Endothelial cell of umbilical vein (primary cell): ENCODE measurements at regions not wholly inside any gene's neighbourhood (a gene's known extent, or its start where the extent isn't known, plus 50 kb on each side); places are given as distances from the start of the nearest gene placed in this dataset.

Experiments used
- TF ChIP-seq, protein P1 (sequence below), 2 donors: IDR thresholded peaks; 1 replicate in 1 of 2; 2 replicates in 1 of 2; pipeline ENCODE4 v1.5.1; 2011; ENCODE audit warnings: low read length in 2 of 2, mild to moderate bottlenecking in 2 of 2, moderate library complexity in 2 of 2, control low read depth in 1 of 2, inconsistent platforms in 1 of 2, low read depth in 1 of 2; ENCODE audit not compliant: insufficient read depth in 1 of 2; ENCODE audit errors: extremely low read depth in 1 of 2
- TF ChIP-seq, protein P2 (sequence below): IDR thresholded peaks from 2 replicates; pipeline ENCODE4 v1.6.1; 2011; ENCODE audit not compliant: insufficient read depth, insufficient read length

DNA sequence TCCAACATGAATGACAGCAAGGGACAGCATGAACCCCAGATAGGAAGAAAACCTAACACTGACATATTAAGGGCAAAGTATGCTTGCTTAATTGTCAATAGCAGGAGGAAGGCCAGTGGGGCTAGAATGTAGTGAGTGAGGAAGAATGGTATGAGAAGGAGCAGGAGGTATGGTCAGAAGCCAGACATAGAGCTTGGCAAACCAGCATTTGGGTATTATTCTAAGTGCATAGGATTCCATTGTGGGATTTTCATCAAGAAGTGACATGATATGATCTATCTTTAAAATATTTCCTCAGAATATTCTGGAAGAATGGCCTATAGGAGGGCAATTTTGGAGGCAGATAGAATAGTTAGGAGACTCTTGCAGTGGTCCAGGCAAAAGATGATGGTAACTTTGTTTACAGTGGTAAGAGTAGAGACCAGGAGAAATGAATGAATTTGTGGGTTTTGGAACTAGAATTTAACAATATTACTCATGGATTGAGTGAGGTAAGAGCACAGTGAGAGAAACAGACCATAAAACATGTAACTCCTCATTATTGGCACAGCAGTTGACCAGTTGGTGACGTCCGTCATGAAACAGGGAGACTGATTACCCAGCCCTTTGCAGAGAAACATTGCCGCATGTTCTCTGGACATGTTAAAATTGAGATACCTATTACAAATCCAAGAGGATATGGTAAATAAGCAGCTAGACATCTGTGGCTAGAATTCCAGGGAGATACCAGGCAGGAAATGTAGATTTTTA, 246.5 kb upstream of the HS3ST1 start:
- TF ChIP-seq, protein P1, sequence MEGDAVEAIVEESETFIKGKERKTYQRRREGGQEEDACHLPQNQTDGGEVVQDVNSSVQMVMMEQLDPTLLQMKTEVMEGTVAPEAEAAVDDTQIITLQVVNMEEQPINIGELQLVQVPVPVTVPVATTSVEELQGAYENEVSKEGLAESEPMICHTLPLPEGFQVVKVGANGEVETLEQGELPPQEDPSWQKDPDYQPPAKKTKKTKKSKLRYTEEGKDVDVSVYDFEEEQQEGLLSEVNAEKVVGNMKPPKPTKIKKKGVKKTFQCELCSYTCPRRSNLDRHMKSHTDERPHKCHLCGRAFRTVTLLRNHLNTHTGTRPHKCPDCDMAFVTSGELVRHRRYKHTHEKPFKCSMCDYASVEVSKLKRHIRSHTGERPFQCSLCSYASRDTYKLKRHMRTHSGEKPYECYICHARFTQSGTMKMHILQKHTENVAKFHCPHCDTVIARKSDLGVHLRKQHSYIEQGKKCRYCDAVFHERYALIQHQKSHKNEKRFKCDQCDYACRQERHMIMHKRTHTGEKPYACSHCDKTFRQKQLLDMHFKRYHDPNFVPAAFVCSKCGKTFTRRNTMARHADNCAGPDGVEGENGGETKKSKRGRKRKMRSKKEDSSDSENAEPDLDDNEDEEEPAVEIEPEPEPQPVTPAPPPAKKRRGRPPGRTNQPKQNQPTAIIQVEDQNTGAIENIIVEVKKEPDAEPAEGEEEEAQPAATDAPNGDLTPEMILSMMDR (IDR thresholded peaks at IDR 0.05; ENCODE audit: extremely low read depth in 1 of 2, insufficient read depth in 1 of 2, low read depth in 1 of 2, low read length in 2 of 2) = no peak
- TF ChIP-seq, protein P2, sequence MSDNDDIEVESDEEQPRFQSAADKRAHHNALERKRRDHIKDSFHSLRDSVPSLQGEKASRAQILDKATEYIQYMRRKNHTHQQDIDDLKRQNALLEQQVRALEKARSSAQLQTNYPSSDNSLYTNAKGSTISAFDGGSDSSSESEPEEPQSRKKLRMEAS = no peak
